Activated CD8-positive, alpha-beta memory T cell treated with anti-CD3 and anti-CD28 coated beads, Interleukin-2, amount 10 ng/mL, durations not matched to agents 7 days and 5 days (primary cell): ENCODE measurements at regions not wholly inside any gene's neighbourhood (a gene's known extent, or its start where the extent isn't known, plus 50 kb on each side); places are given as distances from the start of the nearest gene placed in this dataset.

ENCODE experiments used
- ATAC-seq: fragments of 150-1000 bp; cut with Tn5 transposase; one replicate; pipeline ENCODE4 v1.10.0; 2021; ENCODE audit warnings: moderate library complexity
- CTCF ChIA-PET: fragments of 350-600 bp; sonication (Branson Sonifier 250); formaldehyde crosslinking; loops from one replicate; lab custom pipeline; 2021; ENCODE audit warnings: antibody characterized with exemption; lab: Charles Lee
- DNase-seq: peaks from one replicate; pipeline ENCODE4 v3.0.0-alpha.2; 2020
- H3K27ac Mint-ChIP-seq: one replicate; pipeline ENCODE4 v1.8.0; 2021; ENCODE audit warnings: mild to moderate bottlenecking, mixed read lengths
- H3K27me3 Mint-ChIP-seq: one replicate; pipeline ENCODE4 v1.8.0; 2021; ENCODE audit warnings: mixed read lengths
- H3K36me3 Mint-ChIP-seq: one replicate; pipeline ENCODE4 v1.8.0; 2021; ENCODE audit warnings: mild to moderate bottlenecking, mixed read lengths
- H3K4me1 Mint-ChIP-seq: one replicate; pipeline ENCODE4 v1.8.0; 2021; ENCODE audit warnings: mixed read lengths
- H3K4me3 Mint-ChIP-seq: one replicate; pipeline ENCODE4 v1.8.0; 2021; ENCODE audit warnings: mild to moderate bottlenecking, moderate library complexity, mixed read lengths
- H3K9me3 Mint-ChIP-seq: one replicate; pipeline ENCODE4 v1.8.0; 2022; ENCODE audit warnings: low read depth, mixed read lengths

DNA sequence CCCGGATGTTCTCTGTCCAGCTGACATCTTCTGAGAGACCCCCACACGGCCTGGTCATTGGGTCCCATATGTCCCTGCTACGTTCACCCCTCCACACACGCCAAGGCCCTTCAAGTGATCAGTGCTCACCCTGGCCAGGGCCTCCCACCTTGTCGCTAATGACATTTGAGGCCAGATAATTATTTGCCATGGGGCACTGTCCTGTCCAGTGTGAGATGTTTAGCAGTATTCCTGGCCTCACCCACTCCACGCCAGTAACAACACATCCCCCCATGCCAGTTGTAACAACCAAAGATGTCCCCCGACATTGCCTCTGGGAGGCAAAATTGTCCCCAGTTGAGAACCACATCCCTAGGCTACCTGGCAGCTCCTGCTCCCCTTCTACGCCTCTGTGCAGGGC lies 49.9 kb upstream of the NANOS1 start:
- H3K36me3 Mint-ChIP-seq: peaks cover 3% of the 10 kb centered on the region
- H3K9me3 Mint-ChIP-seq: no peaks in the 10 kb centered on the region
- no peaks in the 10 kb centered on the region for H3K4me1 Mint-ChIP-seq
- H3K4me3 Mint-ChIP-seq: no peak overlapping the region
- H3K27ac Mint-ChIP-seq: no peak overlapping the region
- peaks cover 16% of the 10 kb centered on the region for H3K27me3 Mint-ChIP-seq
- DNase-seq (no peak), ATAC-seq (no peak)
- CTCF ChIA-PET: no interaction called here
